Bronchial epithelial cell (primary cell): ENCODE measurements at regions not wholly inside any gene's neighbourhood (a gene's known extent, or its start where the extent isn't known, plus 50 kb on each side); places are given as distances from the start of the nearest gene placed in this dataset.

Source experiments
- DNase-seq: peaks from one replicate; pipeline ENCODE4 v3.0.0-alpha.2; 2010; ENCODE audit warnings: low read depth
- FAIRE-seq: peaks from 2 replicates; lab custom pipeline; 2011; peaks lifted over from hg19 to GRCh38; lab: Jason Lieb, UNC
- H3K27me3 ChIP-seq: 2 replicates; pipeline ENCODE4 v1.5.1; 2011; ENCODE audit warnings: low read length; ENCODE audit not compliant: control insufficient read depth, insufficient read depth
- H3K36me3 ChIP-seq: 2 replicates; pipeline ENCODE4 v1.5.1; 2011; ENCODE audit warnings: low read length; ENCODE audit not compliant: control insufficient read depth, insufficient read depth
- H3K4me3 ChIP-seq: 2 replicates; pipeline ENCODE4 v1.5.1; 2011; ENCODE audit warnings: mild to moderate bottlenecking, low read depth, low read length, control low read depth
- CTCF ChIP-seq: IDR thresholded peaks from 2 replicates; pipeline ENCODE4 v1.5.1; 2011; ENCODE audit warnings: mild to moderate bottlenecking, moderate library complexity, low read length, control low read depth, inconsistent platforms; ENCODE audit not compliant: insufficient read depth, severe bottlenecking

- Histone ChIP-seq H3K36me3 (no peaks in the 10 kb centered on the region), H3K27me3 (no peaks in the 10 kb centered on the region), H3K4me3 (no peak overlapping the region)
- DNase-seq = no peak
- no peak for FAIRE-seq
- TF ChIP-seq CTCF = no peak
Measured at GRCh38 chr4:124594945-124595344, 117.6 kb downstream of the ANKRD50 start.

- DNase-seq (no peak), FAIRE-seq (no peak)
- no peak overlapping the region for H3K4me3 ChIP-seq
- TF ChIP-seq CTCF = no peak
- no peaks in the 10 kb centered on the region for H3K36me3 ChIP-seq
- no peaks in the 10 kb centered on the region for H3K27me3 ChIP-seq
Measured at GRCh38 chr4:124596816-124597215, 115.7 kb downstream of the ANKRD50 start.

GRCh38 chr4:124610211-124610610 is 102.3 kb downstream of the ANKRD50 start:
- DNase-seq = peak; percentile 82
- TF ChIP-seq CTCF = no peak
- H3K36me3 ChIP-seq = no peaks in the 10 kb centered on the region
- no peaks in the 10 kb centered on the region for H3K27me3 ChIP-seq
- no peak for FAIRE-seq
- no peak overlapping the region for H3K4me3 ChIP-seq
